ENCODE measurements at regions not wholly inside any gene's neighbourhood (a gene's known extent, or its start where the extent isn't known, plus 50 kb on each side); places are given as distances from the start of the nearest gene placed in this dataset.

GRCh38 chr6:103872233-103872632 lies 987.5 kb downstream of the HACE1 start:
- no peak for DNase-seq
- no peak overlapping the region for H3K4me3 ChIP-seq
- H3K36me3 ChIP-seq = no peaks in the 10 kb centered on the region
- intact Hi-C loops (cut with DNase I; ENCODE audit: low total_unique reads) = no loop called here
- in situ Hi-C loops (cut with MboI; ENCODE audit: low pct_ligation_motif_present in 1 of 4, low pct_unique_long_range_greater_than_20kb in 1 of 4, low sequenced_read_pairs in 3 of 4) = no loop called here
- no peaks in the 10 kb centered on the region for H3K4me1 ChIP-seq
- TF ChIP-seq EP300 (IDR thresholded peaks at IDR 0.05; ENCODE audit: low read depth) = no peak
- no peak for TF ChIP-seq POLR2A (IDR thresholded peaks at IDR 0.05)
- TF ChIP-seq POLR2AphosphoS5 (IDR thresholded peaks at IDR 0.05) = no peak
- no peak for TF ChIP-seq CTCF (IDR thresholded peaks at IDR 0.05)
- WGBS, 2 donors (ENCODE audit: low coverage in 1 of 2) = 47 to 54% methylated on average over 2 of the region's 2 CpGs
- no peaks in the 10 kb centered on the region for H3K27me3 ChIP-seq
- H3K27ac ChIP-seq = no peak overlapping the region
- no peaks in the 10 kb centered on the region for H3K9me3 ChIP-seq

DNA sequence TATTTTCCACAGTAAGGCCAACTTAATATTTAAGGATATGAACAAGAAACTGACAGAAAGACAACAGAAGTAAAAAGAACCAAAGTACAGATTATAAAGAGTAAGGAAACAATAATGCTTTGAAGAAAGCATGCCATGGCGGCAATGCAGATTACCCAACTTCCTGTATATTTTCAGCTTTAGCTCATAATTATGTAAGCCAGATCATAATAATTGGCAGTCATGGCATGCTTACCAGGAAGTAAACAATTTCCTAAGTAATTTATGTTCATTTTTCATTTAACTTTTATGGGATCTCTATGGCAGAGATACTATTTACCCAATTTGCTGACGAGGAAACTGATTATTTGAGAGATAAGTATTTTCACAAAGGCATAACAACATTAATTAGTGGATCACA lies 988.7 kb downstream of the HACE1 start:
- Histone ChIP-seq H3K36me3 (no peaks in the 10 kb centered on the region), H3K9me3 (no peaks in the 10 kb centered on the region), H3K4me3 (no peak overlapping the region), H3K4me1 (no peaks in the 10 kb centered on the region), H3K27me3 (no peaks in the 10 kb centered on the region), H3K27ac (no peak overlapping the region)
- WGBS, 2 donors (ENCODE audit: low coverage in 1 of 2) = 39 to 45% methylated on average over 2 of the region's 2 CpGs
- TF ChIP-seq POLR2A (IDR thresholded peaks at IDR 0.05) (no peak), POLR2AphosphoS5 (IDR thresholded peaks at IDR 0.05) (no peak), EP300 (IDR thresholded peaks at IDR 0.05; ENCODE audit: low read depth) (no peak)
- DNase-seq = no peak
- in situ Hi-C loops (cut with MboI; ENCODE audit: low pct_ligation_motif_present in 1 of 4, low pct_unique_long_range_greater_than_20kb in 1 of 4, low sequenced_read_pairs in 3 of 4) = no loop called here
- intact Hi-C loops (cut with DNase I; ENCODE audit: low total_unique reads) = no loop called here

- no peak for DNase-seq
- intact Hi-C loops (cut with DNase I; ENCODE audit: low total_unique reads) = no loop called here
- no peaks in the 10 kb centered on the region for H3K27me3 ChIP-seq
- no peaks in the 10 kb centered on the region for H3K9me3 ChIP-seq
- no peaks in the 10 kb centered on the region for H3K4me1 ChIP-seq
- no peak for TF ChIP-seq POLR2AphosphoS5 (IDR thresholded peaks at IDR 0.05)
- TF ChIP-seq POLR2A (IDR thresholded peaks at IDR 0.05) = no peak
- TF ChIP-seq CTCF (IDR thresholded peaks at IDR 0.05) = no peak
- no peak for TF ChIP-seq EP300 (IDR thresholded peaks at IDR 0.05; ENCODE audit: low read depth)
- H3K27ac ChIP-seq = no peak overlapping the region
- no peaks in the 10 kb centered on the region for H3K36me3 ChIP-seq
- no peak overlapping the region for H3K4me3 ChIP-seq
- in situ Hi-C loops (cut with MboI; ENCODE audit: low pct_ligation_motif_present in 1 of 4, low pct_unique_long_range_greater_than_20kb in 1 of 4, low sequenced_read_pairs in 3 of 4) = no loop called here
- WGBS, 2 donors (ENCODE audit: low coverage in 1 of 2) = 42 to 53% methylated on average over 2 to 3 of the region's 3 CpGs
These were observed 997.4 kb downstream of the HACE1 start for GRCh38 chr6:103862297-103862696.

GRCh38 chr6:103858003-103858402 lies 1001.7 kb downstream of the HACE1 start:
- intact Hi-C loops (cut with DNase I; ENCODE audit: low total_unique reads) (no loop called here), in situ Hi-C loops (cut with MboI; ENCODE audit: low pct_ligation_motif_present in 1 of 4, low pct_unique_long_range_greater_than_20kb in 1 of 4, low sequenced_read_pairs in 3 of 4) (no loop called here)

More at GRCh38 chr6:103858003-103858402, 1001.7 kb downstream of the HACE1 start:
- Histone ChIP-seq H3K4me1 (no peaks in the 10 kb centered on the region), H3K9me3 (no peaks in the 10 kb centered on the region), H3K4me3 (no peak overlapping the region), H3K27ac (no peak overlapping the region), H3K36me3 (no peaks in the 10 kb centered on the region), H3K27me3 (no peaks in the 10 kb centered on the region)
- TF ChIP-seq POLR2A (IDR thresholded peaks at IDR 0.05) = no peak
- no peak for TF ChIP-seq EP300 (IDR thresholded peaks at IDR 0.05; ENCODE audit: low read depth)
- TF ChIP-seq POLR2AphosphoS5 (IDR thresholded peaks at IDR 0.05) = no peak
- no peak for TF ChIP-seq CTCF (IDR thresholded peaks at IDR 0.05)
- no peak for DNase-seq
- WGBS, 2 donors (ENCODE audit: low coverage in 1 of 2) = 86 to 90% methylated on average over 2 of the region's 2 CpGs
